ENCODE measurements at regions not wholly inside any gene's neighbourhood (a gene's known extent, or its start where the extent isn't known, plus 50 kb on each side); places are given as distances from the start of the nearest gene placed in this dataset.

DNA sequence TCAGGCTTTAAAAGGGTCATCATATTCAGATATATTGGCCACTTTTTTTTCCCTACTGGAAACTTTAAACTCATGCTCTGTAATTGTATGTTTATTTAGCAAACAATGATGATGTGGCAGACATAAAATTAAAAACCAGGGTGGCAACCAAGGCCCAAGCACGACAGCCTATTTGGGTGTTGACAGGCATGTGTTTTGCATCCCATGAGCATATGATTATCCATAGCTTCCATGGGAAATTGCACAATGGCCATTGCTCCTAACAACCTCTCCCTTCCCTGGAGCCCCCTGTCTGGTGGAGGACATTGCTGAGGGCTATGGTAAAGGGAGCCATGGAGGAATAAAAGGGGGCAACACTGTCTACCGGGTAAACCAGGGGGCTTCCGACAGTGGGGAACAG is 134.7 kb downstream of the GAS1 start:
- Histone ChIP-seq H4K20me1 (ENCODE audit: control insufficient read depth, extremely low read depth, insufficient read depth, low read length) (no peaks in the 10 kb centered on the region), H2AFZ (ENCODE audit: low read length) (no peak overlapping the region), H3K27me3 (ENCODE audit: control insufficient read depth, insufficient read depth, low read length) (no peaks in the 10 kb centered on the region), H3K79me2 (ENCODE audit: control insufficient read depth, insufficient read depth, low read length) (no peaks in the 10 kb centered on the region), H3K9ac (ENCODE audit: insufficient read depth, low read length) (no peak overlapping the region), H3K9me3 (ENCODE audit: control insufficient read depth, insufficient read depth, low read depth, low read length) (no peaks in the 10 kb centered on the region), H3K4me2 (ENCODE audit: extremely low read depth, insufficient read depth, low read length) (no peak overlapping the region), H3K4me3 (replicated peaks in 1 of 4; ENCODE audit: control extremely low read depth in 1 of 4, insufficient read depth in 1 of 4, low read depth in 3 of 4, low read length in 4 of 4) (no peak overlapping the region), H3K36me3 (ENCODE audit: control insufficient read depth, insufficient read depth, low read length) (no peaks in the 10 kb centered on the region), H3K4me1 (ENCODE audit: control insufficient read depth, extremely low read depth, insufficient read depth, low read length) (no peaks in the 10 kb centered on the region), H3K27ac (ENCODE audit: insufficient read depth, low read length) (no peak overlapping the region)
- DNase-seq (ENCODE audit: low read depth in 2 of 2), result no peak
- TF ChIP-seq, protein P1, sequence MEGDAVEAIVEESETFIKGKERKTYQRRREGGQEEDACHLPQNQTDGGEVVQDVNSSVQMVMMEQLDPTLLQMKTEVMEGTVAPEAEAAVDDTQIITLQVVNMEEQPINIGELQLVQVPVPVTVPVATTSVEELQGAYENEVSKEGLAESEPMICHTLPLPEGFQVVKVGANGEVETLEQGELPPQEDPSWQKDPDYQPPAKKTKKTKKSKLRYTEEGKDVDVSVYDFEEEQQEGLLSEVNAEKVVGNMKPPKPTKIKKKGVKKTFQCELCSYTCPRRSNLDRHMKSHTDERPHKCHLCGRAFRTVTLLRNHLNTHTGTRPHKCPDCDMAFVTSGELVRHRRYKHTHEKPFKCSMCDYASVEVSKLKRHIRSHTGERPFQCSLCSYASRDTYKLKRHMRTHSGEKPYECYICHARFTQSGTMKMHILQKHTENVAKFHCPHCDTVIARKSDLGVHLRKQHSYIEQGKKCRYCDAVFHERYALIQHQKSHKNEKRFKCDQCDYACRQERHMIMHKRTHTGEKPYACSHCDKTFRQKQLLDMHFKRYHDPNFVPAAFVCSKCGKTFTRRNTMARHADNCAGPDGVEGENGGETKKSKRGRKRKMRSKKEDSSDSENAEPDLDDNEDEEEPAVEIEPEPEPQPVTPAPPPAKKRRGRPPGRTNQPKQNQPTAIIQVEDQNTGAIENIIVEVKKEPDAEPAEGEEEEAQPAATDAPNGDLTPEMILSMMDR (conservative IDR thresholded peaks at IDR 0.05 in 1 of 2, IDR thresholded peaks at IDR 0.05 in 1 of 2; ENCODE audit: low read depth in 1 of 2, low read length in 2 of 2), result no peak
- no peak for TF ChIP-seq EZH2 (IDR thresholded peaks at IDR 0.05; ENCODE audit: low read length, missing control alignments)

DNA sequence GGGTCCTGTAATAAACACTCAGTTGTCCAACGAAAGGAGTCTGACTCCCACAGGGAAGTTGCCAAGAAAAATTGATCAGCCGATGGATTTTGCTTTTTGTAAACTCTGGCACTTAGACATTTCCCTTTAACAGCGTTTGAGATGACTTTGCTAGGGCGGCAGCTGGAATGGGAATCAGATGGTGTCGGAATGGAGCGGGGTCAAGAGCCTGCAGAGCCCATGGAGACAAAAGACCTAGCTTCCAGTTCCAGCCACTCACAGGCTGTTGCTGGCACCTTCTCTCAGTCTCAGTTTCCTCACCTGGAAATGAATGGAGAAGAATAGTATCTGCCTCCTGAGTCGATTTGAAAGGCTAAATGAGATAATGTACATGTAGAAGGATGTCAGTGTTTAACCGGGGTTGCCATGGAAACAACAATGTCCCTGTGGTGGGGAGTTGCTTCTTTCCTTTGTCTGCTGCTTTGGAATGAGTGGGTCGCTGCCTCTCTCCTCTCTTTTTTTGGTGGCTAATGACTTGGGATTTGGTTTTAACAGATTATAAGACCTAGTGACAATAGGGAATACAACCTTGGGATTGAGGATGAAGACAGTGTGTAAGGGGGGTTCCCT is 137.4 kb downstream of the GAS1 start:
- H3K27me3 ChIP-seq (ENCODE audit: control insufficient read depth, insufficient read depth, low read length), result no peaks in the 10 kb centered on the region
- H4K20me1 ChIP-seq (ENCODE audit: control insufficient read depth, extremely low read depth, insufficient read depth, low read length), result no peaks in the 10 kb centered on the region
- no peak overlapping the region for H3K4me3 ChIP-seq (replicated peaks in 1 of 4; ENCODE audit: control extremely low read depth in 1 of 4, insufficient read depth in 1 of 4, low read depth in 3 of 4, low read length in 4 of 4)
- H3K4me2 ChIP-seq (ENCODE audit: extremely low read depth, insufficient read depth, low read length), result no peak overlapping the region
- H3K4me1 ChIP-seq (ENCODE audit: control insufficient read depth, extremely low read depth, insufficient read depth, low read length), result no peaks in the 10 kb centered on the region
- H3K9me3 ChIP-seq (ENCODE audit: control insufficient read depth, insufficient read depth, low read depth, low read length), result no peaks in the 10 kb centered on the region
- no peak overlapping the region for H3K27ac ChIP-seq (ENCODE audit: insufficient read depth, low read length)
- H3K79me2 ChIP-seq (ENCODE audit: control insufficient read depth, insufficient read depth, low read length), result no peaks in the 10 kb centered on the region
- H2AFZ ChIP-seq (ENCODE audit: low read length), result no peak overlapping the region
- no peaks in the 10 kb centered on the region for H3K36me3 ChIP-seq (ENCODE audit: control insufficient read depth, insufficient read depth, low read length)
- no peak for DNase-seq (ENCODE audit: low read depth in 2 of 2)
- TF ChIP-seq, protein P1 (conservative IDR thresholded peaks at IDR 0.05 in 1 of 2, IDR thresholded peaks at IDR 0.05 in 1 of 2; ENCODE audit: low read depth in 1 of 2, low read length in 2 of 2), result no peak
- TF ChIP-seq EZH2 (IDR thresholded peaks at IDR 0.05; ENCODE audit: low read length, missing control alignments), result no peak
- H3K9ac ChIP-seq (ENCODE audit: insufficient read depth, low read length), result no peak overlapping the region

DNA sequence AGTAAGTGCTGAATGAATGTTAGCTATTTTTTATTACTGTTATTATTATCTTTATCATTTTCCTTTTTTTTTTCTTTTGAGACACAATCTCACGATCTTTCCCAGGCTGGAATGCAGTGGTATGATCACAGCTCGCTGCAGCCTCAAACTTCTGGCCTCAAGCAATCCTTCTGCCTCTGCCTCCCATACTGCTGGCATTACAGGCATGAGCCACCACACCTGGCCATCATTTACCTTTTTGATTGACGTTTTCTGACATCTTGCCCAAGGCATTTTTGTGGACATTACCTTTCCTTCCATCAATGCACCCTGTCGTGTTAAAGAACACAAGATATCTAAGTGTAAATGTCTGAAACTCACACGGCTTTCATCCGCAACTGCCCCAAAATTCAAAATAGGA is 138.2 kb downstream of the GAS1 start:
- TF ChIP-seq, protein P1 (conservative IDR thresholded peaks at IDR 0.05 in 1 of 2, IDR thresholded peaks at IDR 0.05 in 1 of 2; ENCODE audit: low read depth in 1 of 2, low read length in 2 of 2), result no peak
- TF ChIP-seq EZH2 (IDR thresholded peaks at IDR 0.05; ENCODE audit: low read length, missing control alignments), result no peak
- Histone ChIP-seq H3K27ac (ENCODE audit: insufficient read depth, low read length) (no peak overlapping the region), H3K36me3 (ENCODE audit: control insufficient read depth, insufficient read depth, low read length) (no peaks in the 10 kb centered on the region), H3K79me2 (ENCODE audit: control insufficient read depth, insufficient read depth, low read length) (no peaks in the 10 kb centered on the region), H3K9me3 (ENCODE audit: control insufficient read depth, insufficient read depth, low read depth, low read length) (no peaks in the 10 kb centered on the region), H3K4me1 (ENCODE audit: control insufficient read depth, extremely low read depth, insufficient read depth, low read length) (no peaks in the 10 kb centered on the region), H3K9ac (ENCODE audit: insufficient read depth, low read length) (no peak overlapping the region), H3K4me2 (ENCODE audit: extremely low read depth, insufficient read depth, low read length) (no peak overlapping the region), H3K27me3 (ENCODE audit: control insufficient read depth, insufficient read depth, low read length) (no peaks in the 10 kb centered on the region), H4K20me1 (ENCODE audit: control insufficient read depth, extremely low read depth, insufficient read depth, low read length) (no peaks in the 10 kb centered on the region), H2AFZ (ENCODE audit: low read length) (no peak overlapping the region), H3K4me3 (replicated peaks in 1 of 4; ENCODE audit: control extremely low read depth in 1 of 4, insufficient read depth in 1 of 4, low read depth in 3 of 4, low read length in 4 of 4) (no peak overlapping the region)
- DNase-seq (ENCODE audit: low read depth in 2 of 2), result no peak

Measured in fibroblast of lung (primary cell).